ENCODE measurements at regions not wholly inside any gene's neighbourhood (a gene's known extent, or its start where the extent isn't known, plus 50 kb on each side); places are given as distances from the start of the nearest gene placed in this dataset.

GRCh38 chr4:16993956-16994840 lies 95.8 kb upstream of the LDB2 start:
- TF ChIP-seq POLR2A (IDR thresholded peaks at IDR 0.05) = no peak
- TF ChIP-seq CTCF (IDR thresholded peaks at IDR 0.05) = no peak
- Histone ChIP-seq H3K4me3 (no peak overlapping the region), H3K27ac (no peak overlapping the region), H3K4me1 (no peaks in the 10 kb centered on the region), H3K27me3 (no peaks in the 10 kb centered on the region), H3K36me3 (no peaks in the 10 kb centered on the region), H3K9me3 (no peaks in the 10 kb centered on the region)
- no peak for DNase-seq
- intact Hi-C loops (cut with DNase I; ENCODE audit: low total_unique reads) = no loop called here

- Histone ChIP-seq H3K27me3 (no peaks in the 10 kb centered on the region), H3K4me1 (no peaks in the 10 kb centered on the region), H3K4me3 (no peak overlapping the region), H3K27ac (peak overlapping the region in 1 of 2 donors; percentile 52), H3K36me3 (no peaks in the 10 kb centered on the region), H3K9me3 (no peaks in the 10 kb centered on the region)
- TF ChIP-seq POLR2A (IDR thresholded peaks at IDR 0.05) = no peak
- no peak for TF ChIP-seq CTCF (IDR thresholded peaks at IDR 0.05)
- intact Hi-C loops (cut with DNase I; ENCODE audit: low total_unique reads) = no loop called here
- DNase-seq = no peak
Measured at GRCh38 chr4:16992566-16993225, 94.3 kb upstream of the LDB2 start.

- H3K9me3 ChIP-seq = no peaks in the 10 kb centered on the region
- no peak overlapping the region for H3K4me3 ChIP-seq
- H3K27me3 ChIP-seq = no peaks in the 10 kb centered on the region
- TF ChIP-seq CTCF (IDR thresholded peaks at IDR 0.05) = no peak
- TF ChIP-seq POLR2A (IDR thresholded peaks at IDR 0.05) = no peak
- intact Hi-C loops (cut with DNase I; ENCODE audit: low total_unique reads) = no loop called here
- peak overlapping the region; percentile 16 to 52 for H3K27ac ChIP-seq
- H3K36me3 ChIP-seq = no peaks in the 10 kb centered on the region
- H3K4me1 ChIP-seq = no peaks in the 10 kb centered on the region
- DNase-seq = no peak
Measured at GRCh38 chr4:16991450-16991849, 93.0 kb upstream of the LDB2 start.

- no peaks in the 10 kb centered on the region for H3K27me3 ChIP-seq
- H3K4me1 ChIP-seq = no peaks in the 10 kb centered on the region
- TF ChIP-seq CTCF (IDR thresholded peaks at IDR 0.05) (no peak), POLR2A (IDR thresholded peaks at IDR 0.05) (no peak)
- no peaks in the 10 kb centered on the region for H3K9me3 ChIP-seq
- H3K27ac ChIP-seq = no peak overlapping the region
- no peak overlapping the region for H3K4me3 ChIP-seq
- no peak for DNase-seq
- no peaks in the 10 kb centered on the region for H3K36me3 ChIP-seq
- intact Hi-C loops (cut with DNase I; ENCODE audit: low total_unique reads) = no loop called here
Measured at GRCh38 chr4:16989371-16989770, 90.9 kb upstream of the LDB2 start.

- Histone ChIP-seq H3K36me3 (no peaks in the 10 kb centered on the region), H3K4me3 (no peak overlapping the region), H3K27me3 (no peaks in the 10 kb centered on the region), H3K4me1 (no peaks in the 10 kb centered on the region), H3K9me3 (no peaks in the 10 kb centered on the region), H3K27ac (no peak overlapping the region)
- intact Hi-C loops (cut with DNase I; ENCODE audit: low total_unique reads) = no loop called here
- no peak for DNase-seq
- no peak for TF ChIP-seq CTCF (IDR thresholded peaks at IDR 0.05)
Measured at GRCh38 chr4:16988814-16989213, 90.4 kb upstream of the LDB2 start.
